Heart left ventricle (tissue), 16 donors: ENCODE measurements at regions not wholly inside any gene's neighbourhood (a gene's known extent, or its start where the extent isn't known, plus 50 kb on each side); places are given as distances from the start of the nearest gene placed in this dataset.

Experiments
- ATAC-seq, 4 donors: fragments of 200-7000 bp; cut with Tn5 transposase; one replicate each; pipeline ENCODE4 v1.9.1; 2020 to 2022; ENCODE audit warnings: moderate library complexity in 4 of 4, mild to moderate bottlenecking in 3 of 4, moderate number of reproducible peaks in 1 of 4
- DNase-seq, 5 donors: peaks; one replicate each; pipeline ENCODE4 v3.0.0-alpha.2; 2020
- H3K27ac ChIP-seq, 12 donors: fragments of 200-600 bp; sonication (generic) in 4 of 12; one replicate each; pipeline versions ENCODE4 v1.5.0 to v1.8.0; 2016 to 2022; ENCODE audit warnings: mild to moderate bottlenecking in 2 of 12
- H3K27me3 ChIP-seq, 9 donors: fragments of 200-600 bp; sonication (generic) in 2 of 9; one replicate each; pipeline versions ENCODE4 v1.5.1 to v1.8.0; 2016 to 2022; ENCODE audit warnings: mild to moderate bottlenecking in 3 of 9
- H3K36me3 ChIP-seq, 9 donors: fragments of 200-600 bp; sonication (generic) in 2 of 9; one replicate each; pipeline versions ENCODE4 v1.5.0 to v1.8.0; 2018 to 2022; ENCODE audit warnings: mild to moderate bottlenecking in 2 of 9
- H3K4me1 ChIP-seq, 12 donors: fragments of 200-600 bp; sonication (generic) in 4 of 12; one replicate each; pipeline versions ENCODE4 v1.5.0 to v1.8.0; 2016 to 2022; ENCODE audit warnings: mild to moderate bottlenecking in 3 of 12
- H3K4me3 ChIP-seq, 12 donors: fragments of 200-600 bp; sonication (generic) in 4 of 12; one replicate each; pipeline versions ENCODE4 v1.5.0 to v1.8.0; 2017 to 2022; ENCODE audit warnings: mild to moderate bottlenecking in 9 of 12, moderate library complexity in 4 of 12
- H3K9me3 ChIP-seq, 12 donors: fragments of 200-600 bp; sonication (generic) in 4 of 12; one replicate each; pipeline versions ENCODE4 v1.5.0 to v1.8.0; 2016 to 2022; ENCODE audit warnings: mild to moderate bottlenecking in 1 of 12
- POLR2A ChIP-seq, 2 donors: fragments of 450-650 bp; IDR thresholded peaks; one replicate each; pipeline ENCODE4 v1.6.1; 2017; ENCODE audit warnings: antibody characterized with exemption in 2 of 2, mild to moderate bottlenecking in 2 of 2, moderate library complexity in 2 of 2
- WGBS, 4 donors: extraction: QIAGEN DNeasy Blood & Tissue Kit in 2 of 4; methylation state at CpG; one replicate each; pipeline versions ENCODE4 v1.1.5 to v1.1.7; 2013 to 2018; 5-methylcytosine and 5-hydroxymethylcytosine counted together
- intact Hi-C, 10 donors: fragments of 100-400 bp; cut with DNase I; formaldehyde crosslinking; loops; one replicate each; pipeline versions ENCODE4 v1.11.1 to v1.14.2; 2022
- TF ChIP-seq, protein P1 (sequence below), 12 donors: fragments of 200-600 bp; sonication (generic) in 4 of 12; IDR thresholded peaks; one replicate each; pipeline versions ENCODE4 v1.5.0 to v1.8.0; 2018 to 2022; ENCODE audit warnings: antibody characterized with exemption in 12 of 12, mild to moderate bottlenecking in 5 of 12
- donor health status: ischemic (EF 13 %, LVEDD 7.1; RV severe dilation, severe dysfunction).
- donor health status: healthy with polysubstance abuse.
- donor health status: DM: no; HTN: yes; CAD: no.
- donor health status: DM: no; HTN: no; CAD: no.
- donor health status: ischemic (EF 25% LVEDD 6.9; RV normal size, moderate dysfunction).
- donor health status: ischemic (EF 25% LVEDD 5.7; RV mildly dilated, moderate dysfunction).
- donor health status: healthy.
- donor health status: DM: yes; HTN: yes; CAD: no.
- donor health status: ischemic (EF 35%, LVEDD 5.7; RV mildly dilated, moderate dysfunction).
- donor health status: nonischemic (EF 11% LVEDD 7.7; RV severe dilation, severe dysfunction).
- donor health status: DM: yes; HTN: yes; CAD: no.
- donor health status: PGD.
- donor health status: ischemic (EF 29% LVEDD 5.4; RV normal size, mild dysfunction).
- donor health status: nonischemic (EF 23%, LVEDD 6.1; RV moderate dilation, normal function).

DNA sequence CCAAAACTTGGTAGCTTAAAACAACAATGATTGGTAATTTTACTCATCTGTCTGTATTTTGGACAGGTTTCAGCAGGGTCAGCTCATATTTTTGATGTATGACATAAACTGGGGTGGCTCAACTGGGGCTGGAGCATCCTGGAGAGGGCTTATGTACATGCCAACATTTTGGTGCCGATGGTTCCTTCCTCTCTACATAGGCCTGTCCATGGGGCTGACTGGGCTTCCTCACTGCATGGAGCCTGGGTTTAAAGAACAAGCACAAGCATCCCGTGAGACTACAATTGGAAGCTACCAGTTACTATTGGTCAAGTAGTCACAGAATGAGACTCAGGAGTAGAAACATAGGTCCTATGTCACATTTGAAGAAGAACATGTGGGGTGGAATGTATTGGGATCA is 95.0 kb downstream of the DDX1 start:
- 79 to 88% (median 84%) methylated on average over 2 of the region's 2 CpGs for WGBS, 4 donors
- peaks cover 0 to 3% (median 0%) of the 10 kb centered on the region in 9 donors for H3K27me3 ChIP-seq
- no peaks in the 10 kb centered on the region for H3K4me1 ChIP-seq
- ATAC-seq (no peak), DNase-seq (no peak)
- TF ChIP-seq, protein P1, sequence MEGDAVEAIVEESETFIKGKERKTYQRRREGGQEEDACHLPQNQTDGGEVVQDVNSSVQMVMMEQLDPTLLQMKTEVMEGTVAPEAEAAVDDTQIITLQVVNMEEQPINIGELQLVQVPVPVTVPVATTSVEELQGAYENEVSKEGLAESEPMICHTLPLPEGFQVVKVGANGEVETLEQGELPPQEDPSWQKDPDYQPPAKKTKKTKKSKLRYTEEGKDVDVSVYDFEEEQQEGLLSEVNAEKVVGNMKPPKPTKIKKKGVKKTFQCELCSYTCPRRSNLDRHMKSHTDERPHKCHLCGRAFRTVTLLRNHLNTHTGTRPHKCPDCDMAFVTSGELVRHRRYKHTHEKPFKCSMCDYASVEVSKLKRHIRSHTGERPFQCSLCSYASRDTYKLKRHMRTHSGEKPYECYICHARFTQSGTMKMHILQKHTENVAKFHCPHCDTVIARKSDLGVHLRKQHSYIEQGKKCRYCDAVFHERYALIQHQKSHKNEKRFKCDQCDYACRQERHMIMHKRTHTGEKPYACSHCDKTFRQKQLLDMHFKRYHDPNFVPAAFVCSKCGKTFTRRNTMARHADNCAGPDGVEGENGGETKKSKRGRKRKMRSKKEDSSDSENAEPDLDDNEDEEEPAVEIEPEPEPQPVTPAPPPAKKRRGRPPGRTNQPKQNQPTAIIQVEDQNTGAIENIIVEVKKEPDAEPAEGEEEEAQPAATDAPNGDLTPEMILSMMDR (IDR thresholded peaks at IDR 0.05) = no peak
- no peak for TF ChIP-seq POLR2A (IDR thresholded peaks at IDR 0.05)
- intact Hi-C loops = no loop called here
- H3K4me3 ChIP-seq = no peak overlapping the region
- no peaks in the 10 kb centered on the region for H3K9me3 ChIP-seq
- H3K27ac ChIP-seq = no peak overlapping the region
- H3K36me3 ChIP-seq = no peaks in the 10 kb centered on the region

DNA sequence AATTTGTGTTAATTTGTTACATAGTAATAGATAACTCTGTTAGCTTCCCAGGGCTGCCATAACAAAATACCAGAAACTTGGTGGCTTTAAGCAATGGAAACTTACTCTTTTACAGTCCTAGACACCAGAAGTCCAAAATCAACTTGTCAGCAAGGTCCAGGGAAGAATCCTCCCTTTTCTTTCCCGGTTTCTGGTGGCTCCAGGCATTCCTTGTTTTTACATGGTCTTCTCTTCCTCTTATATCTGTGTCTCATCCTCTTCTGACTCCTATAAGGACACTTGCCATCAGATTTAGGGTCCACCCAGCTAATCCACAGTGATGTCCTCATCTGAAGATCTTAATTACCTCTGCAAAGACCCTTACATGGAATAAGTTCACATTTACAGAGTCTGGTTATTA is 95.6 kb downstream of the DDX1 start:
- no peak for DNase-seq
- no peak for ATAC-seq
- Histone ChIP-seq H3K36me3 (no peaks in the 10 kb centered on the region), H3K27ac (no peak overlapping the region), H3K4me1 (no peaks in the 10 kb centered on the region), H3K27me3 (peaks cover 0 to 3% (median 0%) of the 10 kb centered on the region in 9 donors), H3K4me3 (no peak overlapping the region), H3K9me3 (no peaks in the 10 kb centered on the region)
- WGBS, 4 donors = 56 to 86% (median 79%) methylated on average over 1 of the region's 1 CpG
- intact Hi-C loops = no loop called here
- TF ChIP-seq POLR2A (IDR thresholded peaks at IDR 0.05) = no peak
- TF ChIP-seq, protein P1 (IDR thresholded peaks at IDR 0.05) = no peak

DNA sequence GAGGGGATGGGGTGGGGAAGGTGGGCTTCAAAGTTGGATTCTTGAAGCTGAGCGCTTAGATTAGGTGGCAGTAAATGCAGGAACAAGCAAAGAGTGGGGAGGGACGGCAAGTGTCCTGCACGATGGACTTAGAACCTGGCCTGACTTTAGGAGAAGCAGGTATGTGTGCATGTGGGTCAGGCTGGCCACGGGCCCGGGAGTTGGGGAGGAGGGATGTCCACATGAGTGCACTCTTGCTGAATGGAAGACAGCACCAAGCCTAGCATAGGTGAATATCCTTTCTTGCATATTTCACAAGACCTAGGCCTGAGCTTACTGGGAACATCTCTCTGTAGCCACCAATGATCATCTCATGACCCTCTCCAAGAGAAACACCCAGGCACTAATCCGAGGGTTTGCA is 96.1 kb downstream of the DDX1 start:
- intact Hi-C loops = no loop called here
- TF ChIP-seq, protein P1 (IDR thresholded peaks at IDR 0.05) = no peak
- TF ChIP-seq POLR2A (IDR thresholded peaks at IDR 0.05) = no peak
- no peak overlapping the region for H3K27ac ChIP-seq
- H3K27me3 ChIP-seq = peaks cover 0 to 3% (median 0%) of the 10 kb centered on the region in 9 donors
- no peak overlapping the region for H3K4me3 ChIP-seq
- DNase-seq (no peak), ATAC-seq (no peak)
- WGBS, 4 donors = 86 to 97% (median 92%) methylated on average over 6 of the region's 6 CpGs
- H3K4me1 ChIP-seq = no peaks in the 10 kb centered on the region
- H3K9me3 ChIP-seq = no peaks in the 10 kb centered on the region
- no peaks in the 10 kb centered on the region for H3K36me3 ChIP-seq

DNA sequence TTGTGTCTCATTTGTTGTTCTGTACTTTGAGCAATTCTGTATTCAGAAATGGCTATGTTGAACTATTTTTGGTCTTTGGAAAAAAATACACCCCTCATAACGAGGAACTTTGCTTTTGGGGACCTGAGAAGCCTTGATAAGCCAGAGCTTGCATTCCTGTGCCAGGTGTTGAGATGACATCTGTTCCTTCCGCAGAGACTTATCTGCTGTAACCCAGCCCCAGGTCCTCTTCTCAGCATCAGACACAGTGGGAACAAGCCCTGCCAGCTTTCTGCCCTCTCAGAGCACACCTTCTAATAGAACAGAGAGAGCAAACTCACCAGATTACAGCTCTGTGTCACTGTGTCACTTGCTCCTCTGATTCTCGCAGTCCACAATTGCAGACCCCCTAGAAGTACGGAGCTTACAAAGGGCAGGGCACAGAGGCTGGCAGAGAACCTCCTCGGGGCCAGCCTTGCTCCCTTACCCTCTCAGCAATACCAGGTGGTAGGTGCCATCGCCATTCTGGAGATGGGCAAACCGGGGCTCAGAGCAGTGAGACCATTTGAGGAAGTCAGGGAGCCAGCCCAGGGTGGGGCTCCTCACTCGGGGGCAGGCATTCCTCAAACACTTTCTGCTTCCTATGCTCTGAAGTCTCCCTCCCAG is 97.4 kb downstream of the DDX1 start:
- H3K9me3 ChIP-seq = no peaks in the 10 kb centered on the region
- ATAC-seq (no peak), DNase-seq (no peak)
- H3K27me3 ChIP-seq = peaks cover 0 to 3% (median 0%) of the 10 kb centered on the region in 9 donors
- TF ChIP-seq POLR2A (IDR thresholded peaks at IDR 0.05) = no peak
- TF ChIP-seq, protein P1 (IDR thresholded peaks at IDR 0.05) = no peak
- H3K27ac ChIP-seq = no peak overlapping the region
- no peaks in the 10 kb centered on the region for H3K36me3 ChIP-seq
- H3K4me1 ChIP-seq = no peaks in the 10 kb centered on the region
- no peak overlapping the region for H3K4me3 ChIP-seq
- intact Hi-C loops = no loop called here
- WGBS, 4 donors = 67 to 74% (median 72%) methylated on average over 8 of the region's 8 CpGs
